WTC11 (cell line): ENCODE measurements at regions not wholly inside any gene's neighbourhood (a gene's known extent, or its start where the extent isn't known, plus 50 kb on each side); places are given as distances from the start of the nearest gene placed in this dataset.

ENCODE experiments used
- ATAC-seq: fragments of 200-7000 bp; cut with Tn5 transposase; 2 replicates; pipeline ENCODE4 v1.10.0; 2021; ENCODE audit warnings: mild to moderate bottlenecking, moderate library complexity
- CTCF ChIA-PET: fragments of 300-600 bp; sonication (Branson Sonifier 250); formaldehyde crosslinking; loops from one replicate; lab custom pipeline; 2021; ENCODE audit warnings: antibody characterized with exemption; lab: Charles Lee
- POLR2A ChIA-PET: fragments of 350-600 bp; sonication (Branson Sonifier 250); formaldehyde crosslinking; loops from one replicate; lab custom pipeline; 2021; ENCODE audit warnings: antibody characterized with exemption; lab: Charles Lee
- DNase-seq: peaks from one replicate; pipeline ENCODE4 v3.0.0; 2021; ENCODE audit warnings: low spot score
- H3K27ac Mint-ChIP-seq: 2 replicates; pipeline ENCODE4 v1.8.0; 2021; ENCODE audit warnings: mixed read lengths
- H3K27me3 Mint-ChIP-seq: 2 replicates; pipeline ENCODE4 v1.8.0; 2021; ENCODE audit warnings: low read depth, mild to moderate bottlenecking, moderate library complexity, mixed read lengths
- H3K36me3 Mint-ChIP-seq: 2 replicates; pipeline ENCODE4 v1.8.0; 2021; ENCODE audit warnings: mixed read lengths
- H3K4me1 Mint-ChIP-seq: 2 replicates; pipeline ENCODE4 v1.8.0; 2022; ENCODE audit warnings: mixed read lengths
- H3K4me3 Mint-ChIP-seq: 2 replicates; pipeline ENCODE4 v1.8.0; 2021; ENCODE audit warnings: mild to moderate bottlenecking, moderate library complexity, mixed read lengths
- H3K9me3 Mint-ChIP-seq: 2 replicates; pipeline ENCODE4 v1.8.0; 2021; ENCODE audit warnings: mixed read lengths
- AR ChIP-seq: fragments of 250-450 bp; sonication (Bioruptor Pico); IDR thresholded peaks from 2 replicates; pipeline ENCODE4 v1.9.0; 2021; ENCODE audit warnings: mild to moderate bottlenecking
- E2F4 ChIP-seq: sonication (generic); formaldehyde crosslinking; IDR thresholded peaks from 2 replicates; pipeline ENCODE4 v1.8.1; 2022; ENCODE audit warnings: low read depth, mild to moderate bottlenecking, moderate library complexity, missing genetic modification reagents, borderline replicate concordance
- E2F5 ChIP-seq: sonication (generic); formaldehyde crosslinking; IDR thresholded peaks from 2 replicates; pipeline ENCODE4 v1.8.1; 2022; ENCODE audit warnings: mild to moderate bottlenecking, moderate library complexity, missing genetic modification reagents
- ERG ChIP-seq: fragments of 250-450 bp; sonication (Bioruptor Pico); IDR thresholded peaks from 2 replicates; pipeline ENCODE4 v1.8.0; 2021; ENCODE audit warnings: mild to moderate bottlenecking
- ESRRA ChIP-seq: sonication (generic); formaldehyde crosslinking; IDR thresholded peaks from 2 replicates; pipeline ENCODE4 v1.8.1; 2022; ENCODE audit warnings: mild to moderate bottlenecking, missing genetic modification reagents, borderline replicate concordance
- FOXJ3 ChIP-seq: sonication (generic); formaldehyde crosslinking; IDR thresholded peaks from 2 replicates; pipeline ENCODE4 v1.9.0; 2021; ENCODE audit warnings: missing genetic modification reagents, mild to moderate bottlenecking, borderline replicate concordance
- FOXK1 ChIP-seq: sonication (generic); formaldehyde crosslinking; IDR thresholded peaks from 2 replicates; pipeline ENCODE4 v1.8.0; 2022; ENCODE audit warnings: mild to moderate bottlenecking, moderate library complexity, missing genetic modification reagents
- FOXP1 ChIP-seq: sonication (generic); formaldehyde crosslinking; IDR thresholded peaks from 2 replicates; pipeline ENCODE4 v1.8.0; 2022; ENCODE audit warnings: missing genetic modification reagents, mild to moderate bottlenecking, moderate library complexity, borderline replicate concordance
- FOXP4 ChIP-seq: sonication (generic); formaldehyde crosslinking; IDR thresholded peaks from 2 replicates; pipeline ENCODE4 v1.8.0; 2022; ENCODE audit warnings: mild to moderate bottlenecking, missing genetic modification reagents
- GRHL2 ChIP-seq: fragments of 250-450 bp; sonication (Bioruptor Pico); IDR thresholded peaks from 2 replicates; pipeline ENCODE4 v1.8.0; 2022; ENCODE audit warnings: mild to moderate bottlenecking, moderate library complexity; ENCODE audit not compliant: insufficient replicate concordance, severe bottlenecking
- GTF2I ChIP-seq: fragments of 250-450 bp; sonication (Bioruptor Pico); conservative IDR thresholded peaks from 2 replicates; pipeline ENCODE4 v1.4.0; 2021; ENCODE audit warnings: mild to moderate bottlenecking
- JUN ChIP-seq: sonication (generic); formaldehyde crosslinking; IDR thresholded peaks from 2 replicates; pipeline ENCODE4 v1.8.0; 2023; ENCODE audit warnings: mild to moderate bottlenecking, missing genetic modification reagents
- MLX ChIP-seq: sonication (generic); formaldehyde crosslinking; IDR thresholded peaks from 2 replicates; pipeline ENCODE4 v1.8.1; 2023; ENCODE audit warnings: mild to moderate bottlenecking, missing genetic modification reagents, moderate library complexity
- MYBL2 ChIP-seq: sonication (generic); formaldehyde crosslinking; IDR thresholded peaks from 2 replicates; pipeline ENCODE4 v1.8.1; 2023; ENCODE audit warnings: mild to moderate bottlenecking, moderate library complexity, missing genetic modification reagents
- NFATC4 ChIP-seq: fragments of 250-450 bp; sonication (Bioruptor Pico); IDR thresholded peaks from 2 replicates; pipeline ENCODE4 v1.9.0; 2021; ENCODE audit warnings: mild to moderate bottlenecking
- NFE2L1 ChIP-seq: sonication (generic); formaldehyde crosslinking; IDR thresholded peaks from 2 replicates; pipeline ENCODE4 v1.8.1; 2023; ENCODE audit warnings: missing genetic modification reagents
- NFYB ChIP-seq: sonication (generic); formaldehyde crosslinking; conservative IDR thresholded peaks from 2 replicates; pipeline ENCODE4 v1.8.0; 2022; ENCODE audit warnings: low read depth, missing genetic modification reagents
- SMAD3 ChIP-seq: sonication (generic); formaldehyde crosslinking; IDR thresholded peaks from 2 replicates; pipeline ENCODE4 v1.8.0; 2022; ENCODE audit warnings: missing genetic modification reagents, mild to moderate bottlenecking, borderline replicate concordance
- SMAD4 ChIP-seq: sonication (generic); formaldehyde crosslinking; IDR thresholded peaks from 2 replicates; pipeline ENCODE4 v1.8.0; 2022; ENCODE audit warnings: mild to moderate bottlenecking, missing genetic modification reagents
- TP53 ChIP-seq: sonication (generic); formaldehyde crosslinking; IDR thresholded peaks from 2 replicates; pipeline ENCODE4 v1.8.1; 2023; ENCODE audit warnings: mild to moderate bottlenecking, missing genetic modification reagents
- USF1 ChIP-seq: sonication (generic); formaldehyde crosslinking; IDR thresholded peaks from 2 replicates; pipeline ENCODE4 v1.8.0; 2022; ENCODE audit warnings: mild to moderate bottlenecking, missing genetic modification reagents
- USF2 ChIP-seq: sonication (generic); formaldehyde crosslinking; IDR thresholded peaks from 2 replicates; pipeline ENCODE4 v1.8.1; 2023; ENCODE audit warnings: mild to moderate bottlenecking, missing genetic modification reagents, moderate library complexity
- ZBTB43 ChIP-seq: sonication (generic); formaldehyde crosslinking; IDR thresholded peaks from 2 replicates; pipeline ENCODE4 v1.8.1; 2023; ENCODE audit warnings: mild to moderate bottlenecking, missing genetic modification reagents
- ZNF396 ChIP-seq: fragments of 250-450 bp; sonication (Bioruptor Pico); IDR thresholded peaks from 2 replicates; pipeline ENCODE4 v1.8.0; 2021; ENCODE audit warnings: mild to moderate bottlenecking, moderate library complexity, borderline replicate concordance
- ZNF671 ChIP-seq: fragments of 250-450 bp; sonication (Bioruptor Pico); IDR thresholded peaks from 2 replicates; pipeline ENCODE4 v1.8.0; 2021; ENCODE audit warnings: mild to moderate bottlenecking

GRCh38 chr18:78649421-78649820 is 330.2 kb upstream of the SALL3 start:
- no peak overlapping the region for H3K27ac Mint-ChIP-seq
- ATAC-seq = no peak
- H3K36me3 Mint-ChIP-seq = peaks cover 48% of the 10 kb centered on the region
- no peak for TF ChIP-seq NFATC4 (CRISPR knock-in tag)
- no peak for TF ChIP-seq JUN
- TF ChIP-seq ZBTB43 (CRISPR knock-in tag) = no peak
- TF ChIP-seq E2F4 (CRISPR knock-in tag) = no peak
- no peak for TF ChIP-seq USF1 (CRISPR knock-in tag)
- no peak for TF ChIP-seq GTF2I (CRISPR knock-in tag)
- TF ChIP-seq ZNF671 = no peak
- TF ChIP-seq SMAD4 (CRISPR knock-in tag) = no peak
- TF ChIP-seq ERG = no peak
- TF ChIP-seq FOXP4 (CRISPR knock-in tag) = no peak
- no peak for TF ChIP-seq FOXJ3 (CRISPR knock-in tag)
- TF ChIP-seq SMAD3 (CRISPR knock-in tag) = no peak
- no peak for TF ChIP-seq USF2 (CRISPR knock-in tag)
- no peak for TF ChIP-seq FOXK1 (CRISPR knock-in tag)
- TF ChIP-seq MYBL2 (CRISPR knock-in tag) = no peak
- no peak for TF ChIP-seq NFE2L1
- no peak for TF ChIP-seq ZNF396
- H3K4me1 Mint-ChIP-seq = no peaks in the 10 kb centered on the region
- H3K4me3 Mint-ChIP-seq = no peak overlapping the region
- POLR2A ChIA-PET = no interaction called here
- no peak for DNase-seq
- peaks cover 5% of the 10 kb centered on the region for H3K27me3 Mint-ChIP-seq
- H3K9me3 Mint-ChIP-seq = peaks cover 45% of the 10 kb centered on the region
- CTCF ChIA-PET = no interaction called here

GRCh38 chr18:78650926-78651325 is 328.7 kb upstream of the SALL3 start:
- Mint-ChIP-seq H3K4me3 (no peak overlapping the region), H3K36me3 (peaks cover 44% of the 10 kb centered on the region), H3K27ac (no peak overlapping the region), H3K4me1 (no peaks in the 10 kb centered on the region), H3K9me3 (peaks cover 40% of the 10 kb centered on the region), H3K27me3 (peaks cover 11% of the 10 kb centered on the region)
- TF ChIP-seq MLX = no peak
- TF ChIP-seq SMAD4 (CRISPR knock-in tag) = no peak
- TF ChIP-seq NFYB = no peak
- no peak for TF ChIP-seq ZNF671
- TF ChIP-seq GRHL2 = no peak
- TF ChIP-seq ZNF396 = no peak
- no peak for TF ChIP-seq FOXP1 (CRISPR knock-in tag)
- TF ChIP-seq AR (CRISPR knock-in tag) = no peak
- no peak for TF ChIP-seq E2F5 (CRISPR knock-in tag)
- no peak for TF ChIP-seq ESRRA (CRISPR knock-in tag)
- no peak for TF ChIP-seq TP53 (CRISPR knock-in tag)
- POLR2A ChIA-PET = no interaction called here
- no peak for ATAC-seq
- CTCF ChIA-PET = no interaction called here
- DNase-seq = no peak
